Testis (tissue), 2 donors: ENCODE measurements at regions not wholly inside any gene's neighbourhood (a gene's known extent, or its start where the extent isn't known, plus 50 kb on each side); places are given as distances from the start of the nearest gene placed in this dataset.

ENCODE experiments used
- DNase-seq: peaks from one replicate; pipeline ENCODE4 v3.0.0-alpha.2; 2019
- H3K27ac ChIP-seq, 2 donors: fragments of 200-600 bp; sonication (generic); one replicate each; pipeline ENCODE4 v1.5.1; 2019
- H3K27me3 ChIP-seq: fragments of 200-600 bp; sonication (generic); one replicate; pipeline ENCODE4 v1.5.1; 2019
- H3K36me3 ChIP-seq: fragments of 200-600 bp; sonication (generic); one replicate; pipeline ENCODE4 v1.5.1; 2017; ENCODE audit warnings: low read depth; ENCODE audit errors: missing control alignments
- H3K4me1 ChIP-seq: fragments of 200-600 bp; sonication (generic); one replicate; pipeline ENCODE4 v1.5.1; 2019
- H3K4me3 ChIP-seq, 2 donors: fragments of 200-600 bp; sonication (generic); one replicate each; pipeline ENCODE4 v1.5.1; 2017 to 2019
- H3K9me3 ChIP-seq: fragments of 200-600 bp; sonication (generic); one replicate; pipeline ENCODE4 v1.5.1; 2017
- CTCF ChIP-seq, 3 experiments: fragments of 450-650 bp in 2 of 3; fragments of 200-600 bp in 1 of 3; sonication (generic) in 1 of 3; IDR thresholded peaks; one replicate each; pipeline ENCODE4 v1.5.1; 2016 to 2019; ENCODE audit warnings: antibody characterized with exemption in 3 of 3, mild to moderate bottlenecking in 2 of 3, moderate library complexity in 1 of 3
- POLR2A ChIP-seq: fragments of 450-650 bp; IDR thresholded peaks from one replicate; pipeline ENCODE4 v1.6.1; 2017; ENCODE audit warnings: antibody characterized with exemption, mild to moderate bottlenecking, moderate library complexity
- WGBS, 2 donors: methylation state at CpG; one replicate each; pipeline ENCODE4 v1.1.5; 2018; 5-methylcytosine and 5-hydroxymethylcytosine counted together
- intact Hi-C: fragments of 100-400 bp; cut with DNase I; formaldehyde crosslinking; loops from one replicate; pipeline ENCODE4 v1.15.1; 2023; ENCODE audit warnings: low total_unique reads

- 79 to 95% methylated on average over 4 of the region's 4 CpGs for WGBS, 2 donors
- TF ChIP-seq CTCF (IDR thresholded peaks at IDR 0.05) (no peak), POLR2A (no peak)
- H3K36me3 ChIP-seq = no peaks in the 10 kb centered on the region
- no peaks in the 10 kb centered on the region for H3K9me3 ChIP-seq
- no peak overlapping the region for H3K4me3 ChIP-seq
- DNase-seq = no peak
- H3K4me1 ChIP-seq = no peaks in the 10 kb centered on the region
- H3K27me3 ChIP-seq = no peaks in the 10 kb centered on the region
- no peak overlapping the region for H3K27ac ChIP-seq
- intact Hi-C loops = no loop called here
These were observed 188.3 kb upstream of the MON1B start for GRCh38 chr16:77002644-77003043.

GRCh38 chr16:77009453-77009852, 181.5 kb upstream of the MON1B start:
- H3K27me3 ChIP-seq = no peaks in the 10 kb centered on the region
- no peaks in the 10 kb centered on the region for H3K4me1 ChIP-seq
- DNase-seq = no peak
- H3K4me3 ChIP-seq = no peak overlapping the region
- no peaks in the 10 kb centered on the region for H3K36me3 ChIP-seq
- H3K9me3 ChIP-seq = no peaks in the 10 kb centered on the region
- no peak overlapping the region for H3K27ac ChIP-seq
- TF ChIP-seq POLR2A = no peak
- TF ChIP-seq CTCF (IDR thresholded peaks at IDR 0.05) = no peak
- intact Hi-C loops = no loop called here
- 42 to 58% methylated on average over 6 of the region's 6 CpGs for WGBS, 2 donors

- H3K27ac ChIP-seq = no peak overlapping the region
- intact Hi-C loops = no loop called here
These were observed 176.5 kb upstream of the MON1B start for GRCh38 chr16:77014441-77014840.

GRCh38 chr16:77030600-77030999, 160.4 kb upstream of the MON1B start:
- H3K9me3 ChIP-seq = no peaks in the 10 kb centered on the region
- no peak for DNase-seq
- WGBS, 2 donors = 52 to 84% methylated on average over 1 of the region's 1 CpG
- TF ChIP-seq CTCF (IDR thresholded peaks at IDR 0.05) (no peak), POLR2A (no peak)
- H3K36me3 ChIP-seq = no peaks in the 10 kb centered on the region
- H3K27me3 ChIP-seq = no peaks in the 10 kb centered on the region
- no peak overlapping the region for H3K4me3 ChIP-seq
- H3K4me1 ChIP-seq = no peaks in the 10 kb centered on the region
- intact Hi-C loops = no loop called here
- H3K27ac ChIP-seq = no peak overlapping the region

More at GRCh38 chr16:77014441-77014840, 176.5 kb upstream of the MON1B start:
- no peak for DNase-seq
- no peak overlapping the region for H3K4me3 ChIP-seq
- TF ChIP-seq CTCF (IDR thresholded peaks at IDR 0.05) (no peak), POLR2A (no peak)
- no peaks in the 10 kb centered on the region for H3K36me3 ChIP-seq
- WGBS, 2 donors = 78 to 88% methylated on average over 2 of the region's 2 CpGs
- H3K9me3 ChIP-seq = no peaks in the 10 kb centered on the region
- no peaks in the 10 kb centered on the region for H3K4me1 ChIP-seq
- no peaks in the 10 kb centered on the region for H3K27me3 ChIP-seq

- 85 to 89% methylated on average over 2 of the region's 2 CpGs for WGBS, 2 donors
- Histone ChIP-seq H3K27me3 (no peaks in the 10 kb centered on the region), H3K9me3 (no peaks in the 10 kb centered on the region), H3K4me3 (no peak overlapping the region), H3K4me1 (no peaks in the 10 kb centered on the region), H3K36me3 (no peaks in the 10 kb centered on the region), H3K27ac (no peak overlapping the region)
- DNase-seq = no peak
- no peak for TF ChIP-seq CTCF (IDR thresholded peaks at IDR 0.05)
- no peak for TF ChIP-seq POLR2A
- intact Hi-C loops = no loop called here
These were observed 157.5 kb upstream of the MON1B start for GRCh38 chr16:77033516-77033915.
